A172 (cell line): ENCODE measurements at regions not wholly inside any gene's neighbourhood (a gene's known extent, or its start where the extent isn't known, plus 50 kb on each side); places are given as distances from the start of the nearest gene placed in this dataset.

ENCODE experiments used
- DNase-seq: peaks from one replicate; pipeline ENCODE4 v3.0.0-alpha.2; 2015; ENCODE audit warnings: low spot score

DNA sequence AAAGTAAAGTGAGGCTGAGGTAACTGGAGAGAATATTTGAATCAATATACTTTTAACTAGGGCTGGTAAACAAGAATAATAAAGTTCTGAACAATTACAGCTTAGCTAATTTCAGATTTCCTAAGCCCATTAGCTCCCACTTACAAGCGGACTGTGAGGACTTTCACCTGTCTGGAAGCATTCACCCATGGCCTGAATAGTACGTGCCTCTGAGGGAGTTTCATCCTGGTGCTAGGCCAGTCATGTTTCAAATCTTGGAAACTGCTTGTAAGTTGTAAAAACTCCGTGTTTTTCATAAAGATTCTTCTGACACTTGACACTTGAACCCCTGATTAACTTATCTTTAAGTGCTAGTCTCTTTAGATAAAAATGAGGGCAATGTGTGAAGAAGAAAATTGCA is 975.2 kb upstream of the GHITM start:
- no peak for DNase-seq

DNA sequence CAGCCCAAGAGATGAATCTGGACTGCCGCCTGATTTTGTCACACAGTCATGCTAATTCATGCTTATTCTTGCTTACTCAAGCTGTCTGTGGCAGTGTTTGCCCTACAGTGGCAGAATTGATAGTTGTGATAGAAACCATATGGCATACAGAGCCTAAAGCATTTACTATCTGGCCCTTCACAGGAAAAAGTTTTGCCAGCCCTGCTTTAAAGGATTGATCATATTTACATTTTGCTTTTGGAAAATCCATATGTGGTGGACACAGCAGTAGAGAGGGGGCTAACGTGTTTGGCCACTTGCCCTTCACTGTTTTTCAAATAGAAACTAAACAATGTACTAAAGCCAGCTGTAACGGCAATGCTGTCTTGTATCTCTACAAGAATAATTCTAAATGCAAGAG is 974.0 kb upstream of the GHITM start:
- DNase-seq = no peak

GRCh38 chr10:83166344-83166743 is 973.0 kb upstream of the GHITM start:
- peak; percentile 52 for DNase-seq

- no peak for DNase-seq
Measured at GRCh38 chr10:83167081-83167480, 972.2 kb upstream of the GHITM start.

GRCh38 chr10:83176901-83177300 is 962.4 kb upstream of the GHITM start:
- DNase-seq = no peak

- DNase-seq = no peak
Measured at GRCh38 chr10:83178526-83178925, 960.8 kb upstream of the GHITM start.

GRCh38 chr10:83179371-83179770 is 959.9 kb upstream of the GHITM start:
- no peak for DNase-seq

GRCh38 chr10:83182076-83182475 is 957.2 kb upstream of the GHITM start:
- DNase-seq = peak; percentile 65

- DNase-seq = peak; percentile 45
Measured at GRCh38 chr10:83184641-83185040, 954.7 kb upstream of the GHITM start.

DNA sequence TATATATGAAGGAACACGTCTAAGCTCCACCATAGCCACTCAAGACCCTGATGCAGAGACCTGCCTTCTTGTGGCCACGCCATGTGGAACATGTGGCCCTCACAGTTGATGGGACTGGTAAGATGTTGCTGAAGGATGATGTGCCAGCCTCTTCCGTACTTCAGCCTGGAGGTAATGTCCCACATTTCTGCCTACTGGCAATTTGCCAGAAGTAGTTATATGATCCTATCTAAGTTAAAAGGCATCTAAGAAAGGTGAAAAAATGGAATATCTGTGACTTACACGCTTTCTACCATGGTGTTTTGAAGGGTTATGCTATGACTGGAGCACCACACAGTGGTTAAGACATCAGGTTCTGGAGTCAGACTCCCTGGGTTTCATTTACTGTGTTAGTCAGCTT is 948.7 kb upstream of the GHITM start:
- DNase-seq = no peak

DNA sequence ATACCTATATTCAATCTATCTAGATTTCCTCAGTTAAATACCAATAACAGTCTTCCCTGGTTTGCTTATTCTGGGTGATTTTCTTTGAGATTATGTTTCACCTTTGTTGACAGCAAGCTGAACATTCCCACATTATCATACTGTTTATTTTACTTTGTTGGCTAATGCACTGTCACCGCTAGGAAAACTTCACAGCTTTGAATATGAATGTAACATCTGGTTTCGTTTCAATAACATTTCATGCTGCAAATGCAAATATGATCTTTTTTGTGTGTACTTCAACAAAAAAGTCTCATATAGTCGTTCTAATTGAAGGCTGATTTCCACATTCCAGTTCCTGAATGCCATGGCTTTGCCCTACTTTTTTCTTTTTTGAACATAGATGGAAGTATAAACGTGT is 946.3 kb upstream of the GHITM start:
- no peak for DNase-seq

- DNase-seq = no peak
Measured at GRCh38 chr10:83195021-83195420, 944.3 kb upstream of the GHITM start.

DNA sequence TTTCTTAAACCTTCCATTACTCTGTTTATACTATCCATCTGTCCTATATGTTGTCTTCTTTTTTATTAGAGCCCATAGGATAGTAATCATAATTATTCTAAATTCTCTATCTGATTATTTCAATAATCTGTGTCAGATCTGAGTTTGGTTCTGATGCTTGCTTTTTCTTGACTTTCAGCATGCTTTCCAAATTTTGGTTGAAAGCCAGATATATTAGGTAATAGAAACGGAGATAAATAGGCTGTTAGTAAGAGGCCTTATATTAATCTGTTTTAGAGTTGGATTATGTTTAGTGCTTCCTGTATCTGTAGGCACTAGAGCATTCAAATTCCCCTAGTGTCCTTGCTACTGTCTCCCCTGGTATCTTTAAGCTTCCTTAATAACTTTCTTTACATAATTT is 939.9 kb upstream of the GHITM start:
- DNase-seq = no peak

DNA sequence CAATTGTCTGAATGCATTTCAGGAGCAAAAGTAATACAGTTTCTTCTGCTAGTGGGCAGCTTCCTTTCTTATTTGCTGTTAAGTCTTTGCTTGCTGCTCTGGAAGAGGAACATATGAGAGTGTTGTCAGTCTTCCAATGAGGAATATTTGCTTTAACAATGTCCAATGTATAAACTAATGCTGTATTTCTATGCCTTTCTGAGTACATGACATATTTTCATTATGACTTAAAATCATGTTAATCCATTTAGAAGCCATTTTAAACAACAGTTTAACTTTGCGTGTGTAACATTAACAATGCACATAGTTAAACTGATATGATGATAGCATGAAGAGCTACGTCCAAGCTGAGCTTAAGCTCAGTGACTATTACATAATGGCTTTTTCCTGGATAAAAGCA is 933.4 kb upstream of the GHITM start:
- no peak for DNase-seq

GRCh38 chr10:83212632-83213334 is 926.5 kb upstream of the GHITM start:
- peak; percentile 77 for DNase-seq

- peak; percentile 42 for DNase-seq
Measured at GRCh38 chr10:83214136-83214535, 925.2 kb upstream of the GHITM start.

- no peak for DNase-seq
Measured at GRCh38 chr10:83218205-83218604, 921.1 kb upstream of the GHITM start.

GRCh38 chr10:83222300-83222699 is 917.0 kb upstream of the GHITM start:
- DNase-seq = no peak

DNA sequence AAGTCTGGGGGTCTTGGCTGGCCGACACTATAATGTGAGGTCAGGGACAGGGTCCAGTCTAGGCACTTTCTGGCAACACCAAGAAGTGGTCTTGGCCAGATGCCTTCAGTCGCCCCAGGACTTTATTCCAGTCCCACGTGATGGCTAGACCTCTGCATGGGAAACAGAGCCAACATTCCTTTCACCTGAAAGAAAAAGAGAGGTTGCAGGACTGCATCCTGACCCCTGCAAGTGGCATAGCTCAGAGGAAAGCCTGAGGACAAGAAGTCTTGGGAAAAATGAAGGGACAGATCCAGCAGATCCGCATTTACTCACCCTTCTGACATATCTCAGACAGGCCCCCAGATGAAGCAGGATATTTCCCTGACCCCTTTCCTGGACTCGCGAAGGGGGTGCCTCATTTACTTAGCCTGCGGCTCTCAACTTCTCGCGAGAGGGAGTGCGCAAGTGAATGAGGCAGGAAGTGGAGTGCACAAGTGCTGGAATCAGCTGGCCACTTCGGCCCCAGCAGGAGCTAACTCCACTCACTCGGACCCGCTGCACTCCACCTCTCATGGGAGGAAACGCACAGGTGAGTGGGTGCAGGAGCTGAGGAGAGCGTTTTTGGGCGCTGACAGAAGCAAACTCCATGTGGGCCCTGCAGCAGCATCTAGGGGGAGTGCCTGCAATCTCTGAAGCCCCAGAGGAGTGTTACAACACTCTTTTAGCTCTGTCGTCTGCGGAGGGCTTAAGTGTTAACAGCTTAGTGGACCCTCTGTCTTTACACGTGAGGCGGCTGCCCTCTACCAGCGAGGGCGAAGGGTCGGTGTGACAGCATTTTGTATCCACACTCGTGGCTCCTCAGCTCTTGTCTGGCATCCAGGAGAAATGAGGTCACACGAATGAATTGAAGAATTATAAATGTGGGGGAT is 916.2 kb upstream of the GHITM start:
- DNase-seq = no peak

DNA sequence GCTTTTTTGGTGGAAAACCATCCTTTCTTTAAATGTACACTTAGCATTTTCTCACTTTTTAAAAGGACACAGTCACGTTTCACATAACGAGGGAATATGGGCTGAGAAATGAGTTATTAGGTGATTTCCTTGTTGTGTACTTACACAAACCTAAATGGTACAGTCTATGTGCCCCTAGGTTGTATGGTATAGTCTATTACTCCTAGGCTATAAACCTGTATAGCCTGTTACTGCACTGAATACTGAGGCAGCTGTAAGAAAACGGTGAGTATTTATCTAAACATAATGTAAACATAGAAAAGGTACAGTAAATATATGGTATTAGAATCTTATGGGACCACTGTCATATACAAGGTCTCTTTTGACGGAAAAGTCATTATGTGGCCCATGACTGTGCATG is 913.5 kb upstream of the GHITM start:
- no peak for DNase-seq

GRCh38 chr10:83229991-83230390 is 909.3 kb upstream of the GHITM start:
- DNase-seq = no peak

GRCh38 chr10:83233691-83234090 is 905.6 kb upstream of the GHITM start:
- DNase-seq = no peak

DNA sequence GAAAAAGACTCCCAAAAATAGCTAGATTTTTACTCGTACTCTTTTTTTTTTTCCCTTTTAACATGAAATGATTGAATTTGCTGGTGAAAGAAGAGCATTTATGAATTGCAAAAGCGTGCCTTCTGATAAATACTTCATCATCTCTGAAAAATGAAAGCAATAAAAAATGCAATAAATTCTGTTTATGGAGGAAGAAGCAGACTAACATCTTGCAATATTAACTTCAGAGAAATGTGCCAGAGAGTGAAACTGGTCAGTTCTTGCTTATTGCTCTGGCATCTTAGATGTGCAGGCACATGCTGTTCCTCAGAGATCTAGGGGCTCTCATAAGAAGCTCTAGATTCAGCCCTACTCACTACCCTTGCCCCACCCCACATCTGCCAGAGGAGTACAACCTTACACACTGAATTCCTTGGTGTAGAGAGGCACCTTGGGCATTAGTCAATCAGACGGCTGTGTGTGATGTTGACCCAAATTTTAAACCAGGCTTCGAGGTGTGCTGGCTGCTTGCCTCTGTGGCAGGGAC is 891.1 kb upstream of the GHITM start:
- DNase-seq = no peak
